Inflammatory macrophage treated with lipopolysaccharide for 1 hour (primary cell): ENCODE measurements at regions not wholly inside any gene's neighbourhood (a gene's known extent, or its start where the extent isn't known, plus 50 kb on each side); places are given as distances from the start of the nearest gene placed in this dataset.
"Not testable (repeated sequence)": the region's sequence is repeated elsewhere in the genome, so short reads cannot be mapped to it uniquely, and the experiment has no call there.

Source experiments
- DNase-seq, 2 donors: peaks; one replicate each; pipeline ENCODE4 v3.0.0-alpha.2; 2020 to 2022

- no peak for DNase-seq
Observed at GRCh38 chr4:3645711-3646679, 113.8 kb upstream of the LRPAP1 start.

- DNase-seq = no peak
Observed at GRCh38 chr4:3644849-3645627, 112.8 kb upstream of the LRPAP1 start.

GRCh38 chr4:3643518-3644433 is 111.6 kb upstream of the LRPAP1 start:
- DNase-seq = no peak

GRCh38 chr4:3642806-3643517 is 110.7 kb upstream of the LRPAP1 start:
- no peak for DNase-seq

- DNase-seq = no peak
Observed at GRCh38 chr4:3642056-3642630, 109.9 kb upstream of the LRPAP1 start.

GRCh38 chr4:3641501-3641900 is 109.3 kb upstream of the LRPAP1 start:
- no peak for DNase-seq

- DNase-seq = peak; percentile 17 to 60
Observed at GRCh38 chr4:3640587-3640962, 108.4 kb upstream of the LRPAP1 start.

GRCh38 chr4:3639613-3640586 is 107.7 kb upstream of the LRPAP1 start:
- no peak for DNase-seq

- DNase-seq = no peak
Observed at GRCh38 chr4:3638080-3638795, 106.0 kb upstream of the LRPAP1 start.

GRCh38 chr4:3637326-3638016 is 105.2 kb upstream of the LRPAP1 start:
- DNase-seq = no peak

GRCh38 chr4:3636646-3637320 is 104.6 kb upstream of the LRPAP1 start:
- DNase-seq = peak in 1 of 2 donors; percentile 31

GRCh38 chr4:3636020-3636419 is 103.8 kb upstream of the LRPAP1 start:
- not testable (repeated sequence) for DNase-seq

GRCh38 chr4:3634894-3635820 is 102.9 kb upstream of the LRPAP1 start:
- DNase-seq = no peak

- no peak for DNase-seq
Observed at GRCh38 chr4:3634281-3634857, 102.1 kb upstream of the LRPAP1 start.

GRCh38 chr4:3633277-3633676 is 101.1 kb upstream of the LRPAP1 start:
- DNase-seq = not testable (repeated sequence)

GRCh38 chr4:3632794-3633193 is 100.6 kb upstream of the LRPAP1 start:
- not testable (repeated sequence) for DNase-seq
